HepG2 (cell line): ENCODE measurements at regions not wholly inside any gene's neighbourhood (a gene's known extent, or its start where the extent isn't known, plus 50 kb on each side); places are given as distances from the start of the nearest gene placed in this dataset.

ENCODE experiments used
- BCLAF1 ChIP-seq: fragments of 450-650 bp; IDR thresholded peaks from 2 replicates; pipeline ENCODE4 v1.6.1; 2017; ENCODE audit warnings: mild to moderate bottlenecking
- ELF1 ChIP-seq: sonication (generic); formaldehyde crosslinking; IDR thresholded peaks from 2 replicates; pipeline ENCODE4 v1.4.0; 2020; ENCODE audit warnings: missing genetic modification reagents
- NFYB ChIP-seq: sonication (generic); formaldehyde crosslinking; IDR thresholded peaks from 2 replicates; pipeline ENCODE4 v1.4.0; 2020; ENCODE audit warnings: missing genetic modification reagents
- ZNF350 ChIP-seq: sonication (generic); formaldehyde crosslinking; IDR thresholded peaks from 2 replicates; pipeline ENCODE4 v1.4.0; 2020; ENCODE audit warnings: mild to moderate bottlenecking, low read depth, missing genetic modification reagents, borderline replicate concordance
- ZNF737 ChIP-seq: sonication (generic); formaldehyde crosslinking; IDR thresholded peaks from 2 replicates; pipeline ENCODE4 v1.5.0; 2020; ENCODE audit warnings: missing genetic modification reagents, mild to moderate bottlenecking, borderline replicate concordance

- TF ChIP-seq NFYB (CRISPR knock-in tag) (no peak), ZNF350 (CRISPR knock-in tag) (no peak), ELF1 (CRISPR knock-in tag) (no peak), BCLAF1 (no peak), ZNF737 (CRISPR knock-in tag) (no peak)
These were observed 131.4 kb upstream of the RGS6 start for GRCh38 chr14:71800878-71801277.
